HG03280 (cell line): ENCODE measurements at regions not wholly inside any gene's neighbourhood (a gene's known extent, or its start where the extent isn't known, plus 50 kb on each side); places are given as distances from the start of the nearest gene placed in this dataset.

Source experiments
- ATAC-seq: cut with Tn5 transposase; IDR thresholded peaks from one replicate; pipeline ENCODE4 v1.9.1; 2021; ENCODE audit warnings: mild to moderate bottlenecking, moderate library complexity; ENCODE audit not compliant: unreplicated experiment

- no peak for ATAC-seq
Measured at GRCh38 chr17:73803964-73804435, 159.8 kb upstream of the SDK2 start.

- no peak for ATAC-seq
Measured at GRCh38 chr17:73806768-73807167, 162.5 kb upstream of the SDK2 start.

GRCh38 chr17:73813201-73813600 lies 169.0 kb upstream of the SDK2 start:
- ATAC-seq, result no peak

- no peak for ATAC-seq
Measured at GRCh38 chr17:73814075-73814474, 169.8 kb upstream of the SDK2 start.

- no peak for ATAC-seq
Measured at GRCh38 chr17:73815474-73815873, 171.2 kb upstream of the SDK2 start.

- no peak for ATAC-seq
Measured at GRCh38 chr17:73819440-73820395, 175.5 kb upstream of the SDK2 start.

GRCh38 chr17:73820686-73821448 lies 176.6 kb upstream of the SDK2 start:
- ATAC-seq, result no peak

- no peak for ATAC-seq
Measured at GRCh38 chr17:73821665-73822064, 177.4 kb upstream of the SDK2 start.

- no peak for ATAC-seq
Measured at GRCh38 chr17:73822371-73822770, 178.1 kb upstream of the SDK2 start.

GRCh38 chr17:73823684-73824083 lies 179.4 kb upstream of the SDK2 start:
- no peak for ATAC-seq

- ATAC-seq, result no peak
Measured at GRCh38 chr17:73824321-73824720, 180.1 kb upstream of the SDK2 start.

GRCh38 chr17:73826181-73826871 lies 182.1 kb upstream of the SDK2 start:
- no peak for ATAC-seq

- ATAC-seq, result no peak
Measured at GRCh38 chr17:73826872-73827228, 182.6 kb upstream of the SDK2 start.

- ATAC-seq, result no peak
Measured at GRCh38 chr17:73827627-73828291, 183.5 kb upstream of the SDK2 start.

- no peak for ATAC-seq
Measured at GRCh38 chr17:73829676-73830280, 185.5 kb upstream of the SDK2 start.

GRCh38 chr17:73831699-73832098 lies 187.5 kb upstream of the SDK2 start:
- ATAC-seq, result no peak

GRCh38 chr17:73833775-73834488 lies 189.7 kb upstream of the SDK2 start:
- no peak for ATAC-seq

- no peak for ATAC-seq
Measured at GRCh38 chr17:73834684-73835343, 190.6 kb upstream of the SDK2 start.

- no peak for ATAC-seq
Measured at GRCh38 chr17:73835605-73836004, 191.4 kb upstream of the SDK2 start.
